Memory B cell (primary cell): ENCODE measurements at regions not wholly inside any gene's neighbourhood (a gene's known extent, or its start where the extent isn't known, plus 50 kb on each side); places are given as distances from the start of the nearest gene placed in this dataset.

Experiments used
- ATAC-seq: fragments of 150-1000 bp; cut with Tn5 transposase; 2 replicates; pipeline ENCODE4 v1.10.0; 2021; ENCODE audit warnings: low read depth, mild to moderate bottlenecking, moderate library complexity
- DNase-seq, 2 donors: peaks; one replicate each; pipeline ENCODE4 v3.0.0; 2022; ENCODE audit warnings: low spot score in 2 of 2
- H3K27ac Mint-ChIP-seq: one replicate; pipeline ENCODE4 v1.8.0; 2022; ENCODE audit warnings: mild to moderate bottlenecking, moderate library complexity, mixed read lengths
- H3K27me3 Mint-ChIP-seq: one replicate; pipeline ENCODE4 v1.8.0; 2022; ENCODE audit warnings: mixed read lengths
- H3K36me3 Mint-ChIP-seq: one replicate; pipeline ENCODE4 v1.8.0; 2022; ENCODE audit warnings: mild to moderate bottlenecking, mixed read lengths
- H3K4me1 Mint-ChIP-seq: one replicate; pipeline ENCODE4 v1.8.0; 2022; ENCODE audit warnings: mixed read lengths
- H3K4me3 Mint-ChIP-seq: one replicate; pipeline ENCODE4 v1.8.0; 2022; ENCODE audit warnings: mild to moderate bottlenecking, moderate library complexity, mixed read lengths
- H3K9me3 Mint-ChIP-seq: one replicate; pipeline ENCODE4 v1.8.0; 2022; ENCODE audit warnings: mixed read lengths

- Mint-ChIP-seq H3K4me1 (no peaks in the 10 kb centered on the region), H3K9me3 (no peaks in the 10 kb centered on the region), H3K4me3 (no peak overlapping the region), H3K27ac (no peak overlapping the region), H3K36me3 (no peaks in the 10 kb centered on the region), H3K27me3 (no peaks in the 10 kb centered on the region)
- ATAC-seq (no peak), DNase-seq (no peak)
Observed at GRCh38 chr3:147618691-147619090, 209.5 kb downstream of the ZIC1 start.

- ATAC-seq: no peak
- Mint-ChIP-seq H3K36me3 (no peaks in the 10 kb centered on the region), H3K9me3 (peaks cover 1% of the 10 kb centered on the region), H3K4me1 (no peaks in the 10 kb centered on the region), H3K4me3 (no peak overlapping the region), H3K27ac (no peak overlapping the region), H3K27me3 (no peaks in the 10 kb centered on the region)
- no peak for DNase-seq
Observed at GRCh38 chr3:147619921-147620560, 210.9 kb downstream of the ZIC1 start.

GRCh38 chr3:147620906-147621305, 211.7 kb downstream of the ZIC1 start:
- no peaks in the 10 kb centered on the region for H3K27me3 Mint-ChIP-seq
- H3K9me3 Mint-ChIP-seq: peaks cover 1% of the 10 kb centered on the region
- no peaks in the 10 kb centered on the region for H3K4me1 Mint-ChIP-seq
- no peaks in the 10 kb centered on the region for H3K36me3 Mint-ChIP-seq
- no peak for ATAC-seq
- no peak overlapping the region for H3K27ac Mint-ChIP-seq
- DNase-seq: no peak
- no peak overlapping the region for H3K4me3 Mint-ChIP-seq

- Mint-ChIP-seq H3K4me1 (no peaks in the 10 kb centered on the region), H3K27ac (no peak overlapping the region), H3K4me3 (no peak overlapping the region), H3K27me3 (no peaks in the 10 kb centered on the region), H3K36me3 (no peaks in the 10 kb centered on the region), H3K9me3 (peaks cover 6% of the 10 kb centered on the region)
- DNase-seq (no peak), ATAC-seq (no peak)
Observed at GRCh38 chr3:147630921-147631415, 221.8 kb downstream of the ZIC1 start.

GRCh38 chr3:147640781-147641180, 231.6 kb downstream of the ZIC1 start:
- Mint-ChIP-seq H3K27me3 (no peaks in the 10 kb centered on the region), H3K4me1 (no peaks in the 10 kb centered on the region), H3K36me3 (no peaks in the 10 kb centered on the region), H3K9me3 (peaks cover 15% of the 10 kb centered on the region), H3K27ac (no peak overlapping the region), H3K4me3 (no peak overlapping the region)
- ATAC-seq: no peak
- DNase-seq: no peak

- Mint-ChIP-seq H3K9me3 (no peaks in the 10 kb centered on the region), H3K27ac (no peak overlapping the region), H3K4me3 (no peak overlapping the region), H3K36me3 (no peaks in the 10 kb centered on the region), H3K4me1 (no peaks in the 10 kb centered on the region), H3K27me3 (no peaks in the 10 kb centered on the region)
- ATAC-seq: no peak
- no peak for DNase-seq
Observed at GRCh38 chr3:147645761-147646160, 236.6 kb downstream of the ZIC1 start.

GRCh38 chr3:147649475-147649874, 240.3 kb downstream of the ZIC1 start:
- H3K27me3 Mint-ChIP-seq: no peaks in the 10 kb centered on the region
- H3K27ac Mint-ChIP-seq: no peak overlapping the region
- no peak overlapping the region for H3K4me3 Mint-ChIP-seq
- H3K36me3 Mint-ChIP-seq: no peaks in the 10 kb centered on the region
- no peaks in the 10 kb centered on the region for H3K9me3 Mint-ChIP-seq
- ATAC-seq (no peak), DNase-seq (no peak)
- no peaks in the 10 kb centered on the region for H3K4me1 Mint-ChIP-seq

GRCh38 chr3:147651107-147651778, 242.1 kb downstream of the ZIC1 start:
- no peaks in the 10 kb centered on the region for H3K27me3 Mint-ChIP-seq
- H3K4me1 Mint-ChIP-seq: no peaks in the 10 kb centered on the region
- no peaks in the 10 kb centered on the region for H3K36me3 Mint-ChIP-seq
- ATAC-seq: no peak
- no peak overlapping the region for H3K4me3 Mint-ChIP-seq
- no peak overlapping the region for H3K27ac Mint-ChIP-seq
- no peak for DNase-seq
- no peaks in the 10 kb centered on the region for H3K9me3 Mint-ChIP-seq

GRCh38 chr3:147652651-147653366, 243.6 kb downstream of the ZIC1 start:
- no peak for ATAC-seq
- no peak overlapping the region for H3K27ac Mint-ChIP-seq
- no peaks in the 10 kb centered on the region for H3K9me3 Mint-ChIP-seq
- H3K4me3 Mint-ChIP-seq: no peak overlapping the region
- no peak for DNase-seq
- no peaks in the 10 kb centered on the region for H3K36me3 Mint-ChIP-seq
- no peaks in the 10 kb centered on the region for H3K27me3 Mint-ChIP-seq
- no peaks in the 10 kb centered on the region for H3K4me1 Mint-ChIP-seq

- H3K4me1 Mint-ChIP-seq: no peaks in the 10 kb centered on the region
- no peak overlapping the region for H3K4me3 Mint-ChIP-seq
- no peaks in the 10 kb centered on the region for H3K36me3 Mint-ChIP-seq
- ATAC-seq: no peak
- no peaks in the 10 kb centered on the region for H3K9me3 Mint-ChIP-seq
- no peaks in the 10 kb centered on the region for H3K27me3 Mint-ChIP-seq
- no peak for DNase-seq
- H3K27ac Mint-ChIP-seq: no peak overlapping the region
Observed at GRCh38 chr3:147653367-147653923, 244.3 kb downstream of the ZIC1 start.

GRCh38 chr3:147654827-147655226, 245.7 kb downstream of the ZIC1 start:
- no peaks in the 10 kb centered on the region for H3K27me3 Mint-ChIP-seq
- no peaks in the 10 kb centered on the region for H3K4me1 Mint-ChIP-seq
- peaks cover 1% of the 10 kb centered on the region for H3K9me3 Mint-ChIP-seq
- no peak overlapping the region for H3K4me3 Mint-ChIP-seq
- DNase-seq (no peak), ATAC-seq (no peak)
- H3K36me3 Mint-ChIP-seq: no peaks in the 10 kb centered on the region
- H3K27ac Mint-ChIP-seq: no peak overlapping the region

- Mint-ChIP-seq H3K27ac (no peak overlapping the region), H3K9me3 (peaks cover 1% of the 10 kb centered on the region), H3K4me1 (no peaks in the 10 kb centered on the region), H3K4me3 (no peak overlapping the region), H3K36me3 (no peaks in the 10 kb centered on the region), H3K27me3 (no peaks in the 10 kb centered on the region)
- no peak for DNase-seq
- ATAC-seq: no peak
Observed at GRCh38 chr3:147655236-147655635, 246.1 kb downstream of the ZIC1 start.

GRCh38 chr3:147656023-147656422, 246.9 kb downstream of the ZIC1 start:
- Mint-ChIP-seq H3K36me3 (no peaks in the 10 kb centered on the region), H3K4me1 (no peaks in the 10 kb centered on the region), H3K27me3 (no peaks in the 10 kb centered on the region), H3K27ac (no peak overlapping the region), H3K9me3 (peaks cover 1% of the 10 kb centered on the region), H3K4me3 (no peak overlapping the region)
- no peak for ATAC-seq
- DNase-seq: no peak

GRCh38 chr3:147661916-147662315, 252.8 kb downstream of the ZIC1 start:
- peaks cover 1% of the 10 kb centered on the region for H3K9me3 Mint-ChIP-seq
- H3K36me3 Mint-ChIP-seq: no peaks in the 10 kb centered on the region
- no peaks in the 10 kb centered on the region for H3K27me3 Mint-ChIP-seq
- DNase-seq: no peak
- no peak overlapping the region for H3K27ac Mint-ChIP-seq
- H3K4me1 Mint-ChIP-seq: no peaks in the 10 kb centered on the region
- ATAC-seq: no peak
- no peak overlapping the region for H3K4me3 Mint-ChIP-seq
